IMR-90 (cell line): ENCODE measurements at regions not wholly inside any gene's neighbourhood (a gene's known extent, or its start where the extent isn't known, plus 50 kb on each side); places are given as distances from the start of the nearest gene placed in this dataset.
A peak's percentile ranks its signal among the peaks of the same experiment; 100 is the strongest.

Experiments used
- ATAC-seq: fragments of 200-7000 bp; cut with Tn5 transposase; 2 replicates; pipeline ENCODE4 v1.9.1; 2020; ENCODE audit warnings: low read depth, mild to moderate bottlenecking, moderate library complexity
- BruUV-seq: library from RNA; stranded (reverse); fragments of 400-500 nt; replicated peaks from 2 replicates; lab custom pipeline; 2021; lab: Mats Ljungman, UMichigan
- CTCF ChIA-PET: fragments of 300-600 bp; formaldehyde crosslinking; extraction: SDS; loops from one replicate; lab custom pipeline; 2021; ENCODE audit warnings: antibody characterized with exemption; lab: Yijun Ruan, JAX
- POLR2A ChIA-PET: fragments of 300-600 bp; sonication (Branson Sonifier 250); formaldehyde crosslinking; loops from one replicate; lab custom pipeline; 2022; ENCODE audit warnings: antibody characterized with exemption; ENCODE audit not compliant: unreplicated experiment; lab: Charles Lee
- DNase-seq: peaks from one replicate; pipeline ENCODE4 v3.0.0; 2013
- H2AFZ ChIP-seq: replicated peaks from 2 replicates; pipeline ENCODE3; 2013; ENCODE audit warnings: low read length, mild to moderate bottlenecking; ENCODE audit not compliant: poor library complexity
- H2AK5ac ChIP-seq: 2 replicates; pipeline ENCODE4 v1.6.1; 2013; ENCODE audit warnings: low read depth, low read length, inconsistent platforms
- H2AK9ac ChIP-seq: replicated peaks from 2 replicates; pipeline ENCODE3; 2013; ENCODE audit warnings: mild to moderate bottlenecking, low read depth, low read length, moderate library complexity; ENCODE audit not compliant: poor library complexity
- H2BK120ac ChIP-seq: 2 replicates; pipeline ENCODE4 v1.6.1; 2013; ENCODE audit warnings: low read depth, low read length, inconsistent platforms
- H2BK15ac ChIP-seq: 3 replicates; pipeline ENCODE4 v1.6.1; 2013; ENCODE audit warnings: low read depth, low read length, inconsistent platforms
- H2BK20ac ChIP-seq: 2 replicates; pipeline ENCODE4 v1.6.1; 2013; ENCODE audit warnings: low read depth, mild to moderate bottlenecking, inconsistent platforms, low read length, moderate library complexity
- H2BK5ac ChIP-seq: 2 replicates; pipeline ENCODE4 v1.6.1; 2013; ENCODE audit warnings: mild to moderate bottlenecking, low read depth, low read length, inconsistent platforms; ENCODE audit not compliant: poor library complexity, severe bottlenecking
- H3K14ac ChIP-seq: replicated peaks from 2 replicates; pipeline ENCODE4 v1.6.1; 2013; ENCODE audit warnings: low read depth, low read length, inconsistent platforms
- H3K18ac ChIP-seq: 2 replicates; pipeline ENCODE4 v1.6.1; 2013; ENCODE audit warnings: low read depth, low read length, control low read depth
- H3K23ac ChIP-seq: 2 replicates; pipeline ENCODE4 v1.6.1; 2013; ENCODE audit warnings: low read depth, low read length, inconsistent platforms
- H3K27ac ChIP-seq: 2 replicates; pipeline ENCODE4 v1.5.1; 2013; ENCODE audit warnings: mild to moderate bottlenecking, control low read depth, low read length; ENCODE audit not compliant: insufficient read depth
- H3K27me3 ChIP-seq: 2 replicates; pipeline ENCODE4 v1.6.1; 2013; ENCODE audit warnings: low read length; ENCODE audit not compliant: control insufficient read depth, insufficient read depth
- H3K36me3 ChIP-seq: 2 replicates; pipeline ENCODE4 v1.6.1; 2013; ENCODE audit warnings: low read length, mixed read lengths; ENCODE audit not compliant: control insufficient read depth, insufficient read depth
- H3K4ac ChIP-seq: 2 replicates; pipeline ENCODE4 v1.6.1; 2013; ENCODE audit warnings: low read depth, low read length, inconsistent platforms
- H3K4me1 ChIP-seq: 2 replicates; pipeline ENCODE4 v1.6.1; 2013; ENCODE audit warnings: low read length, mixed read lengths; ENCODE audit not compliant: control insufficient read depth, insufficient read depth
- H3K4me2 ChIP-seq: 2 replicates; pipeline ENCODE4 v1.6.1; 2013; ENCODE audit warnings: low read depth, mild to moderate bottlenecking, control low read depth, low read length, moderate library complexity
- H3K4me3 ChIP-seq: 2 replicates; pipeline ENCODE4 v1.5.1; 2013; ENCODE audit warnings: low read depth, mild to moderate bottlenecking, control low read depth, low read length, moderate library complexity; ENCODE audit not compliant: insufficient read depth
- H3K56ac ChIP-seq: 2 replicates; pipeline ENCODE4 v1.6.1; 2013; ENCODE audit warnings: low read length, inconsistent platforms; ENCODE audit not compliant: insufficient read depth; ENCODE audit errors: extremely low read depth
- H3K79me1 ChIP-seq, 2 experiments: 2 replicates each; pipeline ENCODE4 v1.6.1; 2013; ENCODE audit warnings: low read length in 2 of 2, inconsistent platforms in 1 of 2, low read depth in 1 of 2
- H3K9ac ChIP-seq: 2 replicates; pipeline ENCODE4 v1.6.1; 2013; ENCODE audit warnings: low read depth, low read length, control low read depth
- H3K9me1 ChIP-seq: 2 replicates; pipeline ENCODE4 v1.6.1; 2013; ENCODE audit warnings: low read length, inconsistent platforms; ENCODE audit not compliant: insufficient read depth
- H3K9me3 ChIP-seq: 2 replicates; pipeline ENCODE4 v1.6.1; 2013; ENCODE audit warnings: low read length; ENCODE audit not compliant: control insufficient read depth, insufficient read depth
- H4K20me1 ChIP-seq: 2 replicates; pipeline ENCODE4 v1.6.1; 2013; ENCODE audit warnings: low read length, inconsistent platforms; ENCODE audit not compliant: insufficient read depth
- H4K5ac ChIP-seq: 2 replicates; pipeline ENCODE4 v1.6.1; 2013; ENCODE audit warnings: mild to moderate bottlenecking, low read depth, low read length, control low read depth
- H4K8ac ChIP-seq, 2 experiments: 2 replicates each; pipeline ENCODE4 v1.6.1; 2013; ENCODE audit warnings: low read depth in 2 of 2, low read length in 2 of 2, control low read depth in 1 of 2, inconsistent platforms in 1 of 2
- H4K91ac ChIP-seq: 2 replicates; pipeline ENCODE4 v1.6.1; 2013; ENCODE audit warnings: low read depth, low read length, inconsistent platforms; ENCODE audit not compliant: insufficient read depth
- MAZ ChIP-seq: IDR thresholded peaks from 2 replicates; pipeline ENCODE4 v1.6.1; 2012; ENCODE audit warnings: low read depth, mild to moderate bottlenecking, low read length, improper control_type of control experiment, moderate library complexity, borderline replicate concordance
- MXI1 ChIP-seq: IDR thresholded peaks from 2 replicates; pipeline ENCODE4 v1.6.1; 2012; ENCODE audit warnings: low read depth, mild to moderate bottlenecking, low read length, moderate library complexity, borderline replicate concordance
- USF2 ChIP-seq: fragments of 150-350 bp; IDR thresholded peaks from 2 replicates; pipeline ENCODE4 v1.6.1; 2017; ENCODE audit warnings: mild to moderate bottlenecking, antibody characterized with exemption, low read length, low read depth
- WGBS, 2 experiments: methylation state at CpG; one replicate each; pipeline versions ENCODE4 v1.1.5 to v1.1.7; 2013; ENCODE audit warnings: missing lambda C conversion rate in 2 of 2; ENCODE audit not compliant: insufficient read length in 1 of 2; ENCODE audit errors: extremely low coverage in 2 of 2; 5-methylcytosine and 5-hydroxymethylcytosine counted together
- dilution Hi-C: fragments of 300-500 bp; cut with HindIII; formaldehyde crosslinking; loops from one replicate; pipeline ENCODE4 v1.14.3; 2018; ENCODE audit warnings: low sequenced_read_pairs; ENCODE audit not compliant: unreplicated experiment
- in situ Hi-C: fragments of 300-500 bp; cut with MboI; formaldehyde crosslinking; loops from 3 replicates; pipeline ENCODE4 v1.14.3; 2019; ENCODE audit warnings: low sequenced_read_pairs, inconsistent platforms, mixed read lengths
- intact Hi-C: fragments of 100-400 bp; cut with micrococcal nuclease; formaldehyde crosslinking; loops from 2 replicates; pipeline ENCODE4 v1.10.0; 2022

GRCh38 chr14:89533766-89534165, 116.7 kb upstream of the FOXN3 start:
- Histone ChIP-seq H3K9ac (no peak overlapping the region), H3K27ac (no peak overlapping the region), H3K4me1 (peaks cover 11% of the 10 kb centered on the region), H3K18ac (no peak overlapping the region), H4K91ac (no peak overlapping the region), H4K5ac (no peak overlapping the region), H3K79me1 (peaks cover 28 to 51% of the 10 kb centered on the region in 2 experiments), H2BK5ac (no peak overlapping the region), H2BK120ac (no peak overlapping the region), H2BK20ac (no peak overlapping the region), H3K4ac (no peak overlapping the region), H2BK15ac (no peak overlapping the region), H3K27me3 (no peaks in the 10 kb centered on the region), H2AK9ac (no peak overlapping the region), H3K23ac (no peak overlapping the region), H4K8ac (peak overlapping the region in 1 of 2 experiments; percentile 63; a peak in 2 of 4 replicates), H3K14ac (peak overlapping the region; percentile 19; the same call in 1 of the 2 replicates), H3K36me3 (no peaks in the 10 kb centered on the region; the same call in 1 of the 2 replicates), H3K4me2 (no peak overlapping the region), H2AK5ac (peak overlapping the region; percentile 48; the same call in 1 of the 2 replicates), H3K9me1 (peaks cover 5% of the 10 kb centered on the region), H3K9me3 (no peaks in the 10 kb centered on the region), H2AFZ (no peak overlapping the region), H3K4me3 (no peak overlapping the region), H3K56ac (no peak overlapping the region), H4K20me1 (no peaks in the 10 kb centered on the region; the same call in 1 of the 2 replicates)
- ChIA-PET POLR2A (no interaction called here), CTCF (no interaction called here)
- no TSS peak for BruUV-seq
- TF ChIP-seq MAZ, result no peak
- TF ChIP-seq MXI1, result no peak
- TF ChIP-seq USF2, result no peak
- in situ Hi-C loops (no loop called here), dilution Hi-C loops (no loop called here), intact Hi-C loops (no loop called here)
- no peak for DNase-seq
- no peak for ATAC-seq
- WGBS, 2 experiments, result no CpG with 5 or more reads among the region's 4 CpGs
